GM12872 (cell line): ENCODE measurements at regions not wholly inside any gene's neighbourhood (a gene's known extent, or its start where the extent isn't known, plus 50 kb on each side); places are given as distances from the start of the nearest gene placed in this dataset.

Experiments used
- TF ChIP-seq, protein P1 (sequence below): IDR thresholded peaks from 3 replicates; pipeline ENCODE4 v1.5.1; 2011; ENCODE audit warnings: low read depth, mild to moderate bottlenecking, low read length, moderate library complexity; ENCODE audit not compliant: insufficient read depth

DNA sequence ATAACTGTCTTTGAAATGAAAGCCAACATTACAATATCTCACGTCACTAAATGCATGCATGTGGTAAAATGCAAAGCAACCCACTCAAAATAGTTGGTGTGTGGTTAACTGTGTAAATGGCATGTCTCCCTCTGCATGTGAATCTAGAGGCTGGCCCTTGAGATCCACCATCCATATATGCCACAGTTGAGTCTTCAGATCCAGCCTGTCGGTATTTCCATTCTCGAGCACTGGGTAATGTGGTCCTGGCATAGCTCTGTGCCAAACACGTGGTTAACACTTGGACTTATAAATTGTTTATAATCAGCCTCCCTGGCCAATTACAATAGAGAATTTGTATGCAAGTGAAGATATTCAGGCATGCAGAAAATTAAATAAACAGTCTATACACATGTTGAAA is 90.3 kb downstream of the LYZL1 start:
- TF ChIP-seq, protein P1, sequence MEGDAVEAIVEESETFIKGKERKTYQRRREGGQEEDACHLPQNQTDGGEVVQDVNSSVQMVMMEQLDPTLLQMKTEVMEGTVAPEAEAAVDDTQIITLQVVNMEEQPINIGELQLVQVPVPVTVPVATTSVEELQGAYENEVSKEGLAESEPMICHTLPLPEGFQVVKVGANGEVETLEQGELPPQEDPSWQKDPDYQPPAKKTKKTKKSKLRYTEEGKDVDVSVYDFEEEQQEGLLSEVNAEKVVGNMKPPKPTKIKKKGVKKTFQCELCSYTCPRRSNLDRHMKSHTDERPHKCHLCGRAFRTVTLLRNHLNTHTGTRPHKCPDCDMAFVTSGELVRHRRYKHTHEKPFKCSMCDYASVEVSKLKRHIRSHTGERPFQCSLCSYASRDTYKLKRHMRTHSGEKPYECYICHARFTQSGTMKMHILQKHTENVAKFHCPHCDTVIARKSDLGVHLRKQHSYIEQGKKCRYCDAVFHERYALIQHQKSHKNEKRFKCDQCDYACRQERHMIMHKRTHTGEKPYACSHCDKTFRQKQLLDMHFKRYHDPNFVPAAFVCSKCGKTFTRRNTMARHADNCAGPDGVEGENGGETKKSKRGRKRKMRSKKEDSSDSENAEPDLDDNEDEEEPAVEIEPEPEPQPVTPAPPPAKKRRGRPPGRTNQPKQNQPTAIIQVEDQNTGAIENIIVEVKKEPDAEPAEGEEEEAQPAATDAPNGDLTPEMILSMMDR = no peak

DNA sequence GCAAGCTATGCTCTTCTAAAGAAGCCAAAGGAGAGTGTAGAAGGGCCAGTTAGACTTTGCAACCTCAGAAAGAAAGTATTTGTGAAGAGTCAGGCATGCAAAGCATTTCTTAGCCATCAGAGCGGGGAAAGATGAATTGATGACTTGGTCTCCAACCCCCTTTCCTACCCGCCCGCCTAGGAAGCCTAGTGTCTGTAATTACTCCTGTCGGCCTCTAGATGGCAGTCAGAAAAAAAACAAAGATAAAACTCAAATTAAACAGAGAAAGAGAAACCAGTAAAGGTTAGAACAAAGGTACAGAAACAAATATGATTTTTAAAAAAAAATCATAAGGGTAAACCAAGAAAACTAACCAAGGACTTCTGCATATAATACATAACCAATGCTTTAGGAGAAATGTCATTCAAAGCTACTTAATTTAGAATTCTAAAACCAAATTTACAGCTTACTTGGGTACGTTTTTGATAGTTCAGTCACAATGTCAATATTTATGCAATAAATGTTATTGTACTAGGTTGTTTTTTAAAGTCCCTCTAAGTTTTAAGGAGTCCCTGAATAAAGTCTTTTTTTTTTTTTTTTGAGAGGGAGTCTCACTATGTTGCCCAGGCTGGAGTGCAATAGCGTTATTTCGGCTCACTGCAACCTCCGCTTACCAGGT is 97.6 kb downstream of the LYZL1 start:
- TF ChIP-seq, protein P1 = peak; percentile 59; the same call in 2 of the 3 replicates

DNA sequence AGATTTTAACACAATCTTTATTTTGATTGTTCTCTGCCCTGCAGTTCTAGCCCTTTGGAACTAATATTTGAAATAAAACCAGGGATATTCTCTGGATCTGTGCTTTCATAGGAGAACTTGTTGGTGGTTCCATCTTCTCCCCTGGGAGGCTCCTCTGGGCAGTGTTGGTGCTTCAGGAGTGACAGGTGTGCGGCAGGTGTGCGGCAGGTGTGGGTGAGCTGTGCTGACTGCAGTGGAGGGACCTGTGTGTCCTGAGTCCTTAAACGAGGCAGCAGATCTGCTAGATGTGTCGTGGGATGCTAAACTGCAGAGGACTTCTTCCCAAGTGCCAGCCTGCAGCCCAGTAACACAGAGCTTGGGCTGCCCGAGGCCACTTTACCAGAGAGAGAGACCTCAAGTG is 98.4 kb downstream of the LYZL1 start:
- TF ChIP-seq, protein P1 = no peak

DNA sequence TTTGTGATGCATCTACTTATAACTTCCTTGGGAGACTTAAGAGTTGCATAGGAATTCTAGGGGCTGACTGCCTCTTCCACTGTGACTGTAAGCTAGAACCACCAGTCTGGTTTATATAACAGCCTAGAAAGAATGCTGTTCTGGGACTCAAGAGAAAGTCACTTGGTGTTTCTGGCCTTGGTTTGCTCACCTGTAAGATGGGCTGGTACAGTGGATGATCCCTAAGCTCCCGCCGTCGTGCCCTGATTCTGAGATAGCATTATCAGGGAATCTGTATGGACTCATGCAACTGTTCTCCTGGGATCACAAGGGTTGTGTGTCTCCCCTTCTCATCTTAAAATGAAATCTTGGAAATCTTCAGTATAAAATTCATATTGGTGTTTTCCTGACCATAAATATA is 100.6 kb downstream of the LYZL1 start:
- TF ChIP-seq, protein P1 = no peak

DNA sequence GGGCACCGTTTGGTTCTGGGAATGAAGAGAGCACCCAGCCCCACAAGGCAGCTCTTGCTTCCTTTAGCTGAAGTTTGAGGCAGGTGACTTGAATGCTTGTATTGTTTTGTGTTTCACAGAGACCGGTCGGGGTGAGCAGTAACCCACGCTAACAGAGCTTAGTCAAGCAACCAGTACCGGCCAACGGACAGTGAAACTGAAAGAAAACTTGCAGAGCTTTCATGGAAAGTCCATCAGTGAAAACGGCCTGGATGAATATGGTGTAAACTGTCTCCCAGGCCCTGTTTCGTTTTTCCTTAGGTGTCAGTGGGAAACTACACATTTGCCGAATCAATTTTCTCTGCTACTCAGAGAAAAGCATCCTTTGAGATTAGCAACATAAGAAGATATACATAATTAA is 101.1 kb downstream of the LYZL1 start:
- TF ChIP-seq, protein P1 = no peak

DNA sequence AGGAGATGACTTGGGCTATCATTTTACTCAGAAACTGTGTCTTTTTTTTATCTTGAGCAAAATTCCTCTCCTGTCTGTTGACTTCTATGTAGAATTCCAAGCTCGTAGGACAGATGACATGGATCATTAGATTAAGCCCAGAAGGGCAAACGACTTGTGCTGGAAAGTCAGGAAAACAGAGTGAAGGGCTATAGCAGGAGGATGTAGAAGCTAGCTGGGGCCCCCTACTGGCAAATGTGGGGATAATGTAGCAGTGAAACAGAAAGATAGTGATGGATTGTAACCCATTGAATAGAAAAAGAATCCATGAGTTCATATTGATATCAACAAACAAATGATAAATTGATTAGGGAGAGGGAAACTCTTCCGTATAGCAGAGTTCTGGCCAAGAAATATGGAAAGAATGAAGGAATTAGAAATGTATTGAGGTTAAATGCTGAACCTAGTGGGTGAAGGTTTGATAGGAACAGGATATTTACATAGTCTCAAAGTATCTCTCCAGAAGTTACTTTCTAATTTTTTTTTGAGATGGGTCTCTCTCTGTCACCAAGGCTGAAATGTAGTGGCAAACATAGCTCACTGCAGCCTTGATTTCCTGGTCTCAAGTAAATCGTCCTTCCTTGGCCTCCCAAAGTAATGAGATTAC is 103.6 kb downstream of the LYZL1 start:
- TF ChIP-seq, protein P1 = peak; percentile 78

DNA sequence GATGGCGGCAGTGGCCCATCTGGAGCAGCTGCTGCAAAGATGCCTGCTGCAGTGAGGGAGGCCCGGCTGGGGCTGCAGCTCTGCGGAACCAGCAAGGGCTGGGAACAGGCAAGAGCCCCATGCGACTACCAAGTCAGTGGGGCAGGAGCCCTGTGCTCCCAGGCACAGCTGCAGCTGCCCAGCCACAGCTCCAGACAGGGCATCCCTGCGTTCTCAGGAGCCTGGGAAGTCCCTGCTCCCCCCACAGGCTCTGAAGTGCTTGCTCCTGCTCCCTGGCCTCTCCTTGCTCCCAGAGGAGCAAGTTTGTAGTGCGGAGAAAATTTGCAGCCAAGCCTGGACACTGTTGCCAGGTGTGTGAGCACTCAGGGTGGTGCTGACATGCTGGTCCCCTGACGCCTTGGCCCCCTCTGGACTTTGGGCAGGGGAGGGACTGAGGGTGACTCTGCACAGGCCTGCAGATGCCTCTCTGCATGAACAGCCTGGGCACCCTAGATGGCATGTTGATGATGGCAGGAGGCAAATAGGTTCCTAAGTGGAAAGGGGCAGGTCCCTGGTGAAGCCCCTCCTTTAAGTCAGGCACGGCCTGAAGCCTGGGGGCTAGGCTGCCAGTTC is 105.6 kb downstream of the LYZL1 start:
- TF ChIP-seq, protein P1 = no peak
